SK-N-SH treated with all-trans-retinoic acid at 6 μM for 48 hours (cell line): ENCODE measurements at regions not wholly inside any gene's neighbourhood (a gene's known extent, or its start where the extent isn't known, plus 50 kb on each side); places are given as distances from the start of the nearest gene placed in this dataset.

Source experiments
- ATAC-seq: fragments of 200-7000 bp; cut with Tn5 transposase; 3 replicates; pipeline ENCODE4 v1.9.1; 2020; ENCODE audit warnings: mild to moderate bottlenecking, moderate library complexity
- ARNTL ChIP-seq: fragments of 450-650 bp; formaldehyde crosslinking; IDR thresholded peaks from 2 replicates; pipeline ENCODE4 v1.5.0; 2020; ENCODE audit warnings: low read depth, mild to moderate bottlenecking, moderate library complexity, borderline replicate concordance
- BACH2 ChIP-seq: fragments of 250-450 bp; sonication (Bioruptor Pico); IDR thresholded peaks from 2 replicates; pipeline ENCODE4 v1.9.0; 2021; ENCODE audit warnings: mild to moderate bottlenecking, borderline replicate concordance
- CSDC2 ChIP-seq: fragments of 250-450 bp; sonication (Bioruptor Pico); IDR thresholded peaks from 2 replicates; pipeline ENCODE4 v1.5.0; 2020; ENCODE audit warnings: mild to moderate bottlenecking, moderate library complexity
- ESRRG ChIP-seq: fragments of 250-450 bp; sonication (Bioruptor Pico); IDR thresholded peaks from 2 replicates; pipeline ENCODE4 v1.6.1; 2021; ENCODE audit warnings: mild to moderate bottlenecking
- GLIS3 ChIP-seq: fragments of 250-450 bp; sonication (Bioruptor Pico); IDR thresholded peaks from 2 replicates; pipeline ENCODE4 v1.5.0; 2020; ENCODE audit warnings: mild to moderate bottlenecking, moderate library complexity
- ISL1 ChIP-seq: fragments of 250-450 bp; sonication (Bioruptor Pico); IDR thresholded peaks from 2 replicates; pipeline ENCODE4 v2.1.2; 2022; ENCODE audit warnings: mild to moderate bottlenecking, moderate library complexity
- OSR1 ChIP-seq: fragments of 250-450 bp; sonication (Bioruptor Pico); IDR thresholded peaks from 2 replicates; pipeline ENCODE4 v1.8.0; 2022; ENCODE audit warnings: moderate library complexity, mild to moderate bottlenecking, inconsistent platforms
- RARB ChIP-seq: fragments of 250-450 bp; sonication (Bioruptor Pico); IDR thresholded peaks from 2 replicates; pipeline ENCODE4 v1.8.0; 2021; ENCODE audit warnings: mild to moderate bottlenecking, moderate library complexity
- SNAI2 ChIP-seq: fragments of 250-450 bp; sonication (Bioruptor Pico); IDR thresholded peaks from 2 replicates; pipeline ENCODE4 v1.5.0; 2020; ENCODE audit warnings: mild to moderate bottlenecking, moderate library complexity
- ZFP3 ChIP-seq: fragments of 250-450 bp; sonication (Bioruptor Pico); IDR thresholded peaks from 2 replicates; pipeline ENCODE4 v1.5.0; 2020; ENCODE audit warnings: mild to moderate bottlenecking, moderate library complexity
- ZFP30 ChIP-seq: fragments of 450-650 bp; formaldehyde crosslinking; IDR thresholded peaks from 2 replicates; pipeline ENCODE4 v1.5.0; 2022; ENCODE audit warnings: mild to moderate bottlenecking, moderate library complexity
- ZNF565 ChIP-seq: fragments of 450-650 bp; formaldehyde crosslinking; conservative IDR thresholded peaks from 2 replicates; pipeline ENCODE4 v1.5.0; 2020; ENCODE audit warnings: low read depth, mild to moderate bottlenecking, moderate library complexity
- ZNF70 ChIP-seq: fragments of 450-650 bp; formaldehyde crosslinking; IDR thresholded peaks from 2 replicates; pipeline ENCODE4 v1.5.0; 2020; ENCODE audit warnings: mild to moderate bottlenecking, moderate library complexity
- ZNF8 ChIP-seq: fragments of 450-650 bp; formaldehyde crosslinking; IDR thresholded peaks from 2 replicates; pipeline ENCODE4 v1.5.0; 2020; ENCODE audit warnings: mild to moderate bottlenecking, moderate library complexity
- TF ChIP-seq, protein P1 (sequence below): fragments of 250-450 bp; sonication (Bioruptor Pico); IDR thresholded peaks from 2 replicates; pipeline ENCODE4 v1.5.1; 2020; ENCODE audit warnings: low read depth, mild to moderate bottlenecking, moderate library complexity
- TF ChIP-seq, protein P2 (sequence below): fragments of 250-450 bp; sonication (Bioruptor Pico); IDR thresholded peaks from 2 replicates; pipeline ENCODE4 v1.5.1; 2021; ENCODE audit warnings: mild to moderate bottlenecking, moderate library complexity
- TF ChIP-seq, protein P3 (sequence below): fragments of 250-450 bp; sonication (Bioruptor Pico); IDR thresholded peaks from 2 replicates; pipeline ENCODE4 v1.8.0; 2021; ENCODE audit warnings: low read depth, mild to moderate bottlenecking, moderate library complexity, borderline replicate concordance
- TF ChIP-seq, protein P4 (sequence below): fragments of 250-450 bp; sonication (Bioruptor Pico); IDR thresholded peaks from 2 replicates; pipeline ENCODE4 v1.5.0; 2020; ENCODE audit warnings: mild to moderate bottlenecking, moderate library complexity
- TF ChIP-seq, protein P5 (sequence below): fragments of 250-450 bp; sonication (Bioruptor Pico); IDR thresholded peaks from 2 replicates; pipeline ENCODE4 v1.8.0; 2020; ENCODE audit warnings: mild to moderate bottlenecking, moderate library complexity, borderline replicate concordance

DNA sequence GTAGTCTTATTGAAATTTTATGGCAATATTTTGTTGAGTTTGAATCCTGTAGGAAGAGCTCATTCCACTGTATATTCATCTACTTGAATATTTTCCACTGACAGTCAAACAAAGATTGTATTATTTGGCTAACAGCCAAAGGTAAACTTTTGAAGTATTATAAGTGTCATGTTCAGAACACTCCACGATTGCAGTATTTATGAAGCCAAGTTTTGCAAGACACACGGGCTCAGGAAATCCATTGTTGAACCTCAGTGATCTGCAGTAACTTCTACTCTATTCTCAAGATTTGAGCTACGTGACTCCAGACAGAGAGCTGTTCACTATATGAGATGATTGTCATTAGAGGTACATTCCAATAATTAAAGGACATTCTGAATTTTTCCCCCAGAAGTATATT, 302.7 kb upstream of the ADGRL3 start:
- no peak for TF ChIP-seq ZNF8 (CRISPR knock-in tag)
- TF ChIP-seq GLIS3 (CRISPR knock-in tag) = no peak
- TF ChIP-seq, protein P1, sequence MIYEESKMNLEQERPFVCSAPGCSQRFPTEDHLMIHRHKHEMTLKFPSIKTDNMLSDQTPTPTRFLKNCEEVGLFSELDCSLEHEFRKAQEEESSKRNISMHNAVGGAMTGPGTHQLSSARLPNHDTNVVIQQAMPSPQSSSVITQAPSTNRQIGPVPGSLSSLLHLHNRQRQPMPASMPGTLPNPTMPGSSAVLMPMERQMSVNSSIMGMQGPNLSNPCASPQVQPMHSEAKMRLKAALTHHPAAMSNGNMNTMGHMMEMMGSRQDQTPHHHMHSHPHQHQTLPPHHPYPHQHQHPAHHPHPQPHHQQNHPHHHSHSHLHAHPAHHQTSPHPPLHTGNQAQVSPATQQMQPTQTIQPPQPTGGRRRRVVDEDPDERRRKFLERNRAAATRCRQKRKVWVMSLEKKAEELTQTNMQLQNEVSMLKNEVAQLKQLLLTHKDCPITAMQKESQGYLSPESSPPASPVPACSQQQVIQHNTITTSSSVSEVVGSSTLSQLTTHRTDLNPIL = no peak
- TF ChIP-seq, protein P2, sequence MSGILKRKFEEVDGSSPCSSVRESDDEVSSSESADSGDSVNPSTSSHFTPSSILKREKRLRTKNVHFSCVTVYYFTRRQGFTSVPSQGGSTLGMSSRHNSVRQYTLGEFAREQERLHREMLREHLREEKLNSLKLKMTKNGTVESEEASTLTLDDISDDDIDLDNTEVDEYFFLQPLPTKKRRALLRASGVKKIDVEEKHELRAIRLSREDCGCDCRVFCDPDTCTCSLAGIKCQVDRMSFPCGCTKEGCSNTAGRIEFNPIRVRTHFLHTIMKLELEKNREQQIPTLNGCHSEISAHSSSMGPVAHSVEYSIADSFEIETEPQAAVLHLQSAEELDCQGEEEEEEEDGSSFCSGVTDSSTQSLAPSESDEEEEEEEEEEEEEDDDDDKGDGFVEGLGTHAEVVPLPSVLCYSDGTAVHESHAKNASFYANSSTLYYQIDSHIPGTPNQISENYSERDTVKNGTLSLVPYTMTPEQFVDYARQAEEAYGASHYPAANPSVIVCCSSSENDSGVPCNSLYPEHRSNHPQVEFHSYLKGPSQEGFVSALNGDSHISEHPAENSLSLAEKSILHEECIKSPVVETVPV (CRISPR knock-in tag) = no peak
- no peak for TF ChIP-seq RARB
- no peak for TF ChIP-seq ZFP30 (CRISPR knock-in tag)
- TF ChIP-seq, protein P3, sequence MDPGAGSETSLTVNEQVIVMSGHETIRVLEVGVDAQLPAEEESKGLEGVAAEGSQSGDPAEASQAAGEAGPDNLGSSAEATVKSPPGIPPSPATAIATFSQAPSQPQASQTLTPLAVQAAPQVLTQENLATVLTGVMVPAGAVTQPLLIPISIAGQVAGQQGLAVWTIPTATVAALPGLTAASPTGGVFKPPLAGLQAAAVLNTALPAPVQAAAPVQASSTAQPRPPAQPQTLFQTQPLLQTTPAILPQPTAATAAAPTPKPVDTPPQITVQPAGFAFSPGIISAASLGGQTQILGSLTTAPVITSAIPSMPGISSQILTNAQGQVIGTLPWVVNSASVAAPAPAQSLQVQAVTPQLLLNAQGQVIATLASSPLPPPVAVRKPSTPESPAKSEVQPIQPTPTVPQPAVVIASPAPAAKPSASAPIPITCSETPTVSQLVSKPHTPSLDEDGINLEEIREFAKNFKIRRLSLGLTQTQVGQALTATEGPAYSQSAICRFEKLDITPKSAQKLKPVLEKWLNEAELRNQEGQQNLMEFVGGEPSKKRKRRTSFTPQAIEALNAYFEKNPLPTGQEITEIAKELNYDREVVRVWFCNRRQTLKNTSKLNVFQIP = no peak
- TF ChIP-seq OSR1 = no peak
- no peak for TF ChIP-seq ZNF565 (CRISPR knock-in tag)
- no peak for TF ChIP-seq ISL1 (CRISPR knock-in tag)
- no peak for TF ChIP-seq BACH2
- TF ChIP-seq, protein P4, sequence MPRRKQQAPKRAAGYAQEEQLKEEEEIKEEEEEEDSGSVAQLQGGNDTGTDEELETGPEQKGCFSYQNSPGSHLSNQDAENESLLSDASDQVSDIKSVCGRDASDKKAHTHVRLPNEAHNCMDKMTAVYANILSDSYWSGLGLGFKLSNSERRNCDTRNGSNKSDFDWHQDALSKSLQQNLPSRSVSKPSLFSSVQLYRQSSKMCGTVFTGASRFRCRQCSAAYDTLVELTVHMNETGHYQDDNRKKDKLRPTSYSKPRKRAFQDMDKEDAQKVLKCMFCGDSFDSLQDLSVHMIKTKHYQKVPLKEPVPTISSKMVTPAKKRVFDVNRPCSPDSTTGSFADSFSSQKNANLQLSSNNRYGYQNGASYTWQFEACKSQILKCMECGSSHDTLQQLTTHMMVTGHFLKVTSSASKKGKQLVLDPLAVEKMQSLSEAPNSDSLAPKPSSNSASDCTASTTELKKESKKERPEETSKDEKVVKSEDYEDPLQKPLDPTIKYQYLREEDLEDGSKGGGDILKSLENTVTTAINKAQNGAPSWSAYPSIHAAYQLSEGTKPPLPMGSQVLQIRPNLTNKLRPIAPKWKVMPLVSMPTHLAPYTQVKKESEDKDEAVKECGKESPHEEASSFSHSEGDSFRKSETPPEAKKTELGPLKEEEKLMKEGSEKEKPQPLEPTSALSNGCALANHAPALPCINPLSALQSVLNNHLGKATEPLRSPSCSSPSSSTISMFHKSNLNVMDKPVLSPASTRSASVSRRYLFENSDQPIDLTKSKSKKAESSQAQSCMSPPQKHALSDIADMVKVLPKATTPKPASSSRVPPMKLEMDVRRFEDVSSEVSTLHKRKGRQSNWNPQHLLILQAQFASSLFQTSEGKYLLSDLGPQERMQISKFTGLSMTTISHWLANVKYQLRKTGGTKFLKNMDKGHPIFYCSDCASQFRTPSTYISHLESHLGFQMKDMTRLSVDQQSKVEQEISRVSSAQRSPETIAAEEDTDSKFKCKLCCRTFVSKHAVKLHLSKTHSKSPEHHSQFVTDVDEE (CRISPR knock-in tag) = no peak
- TF ChIP-seq SNAI2 = no peak
- no peak for TF ChIP-seq CSDC2 (CRISPR knock-in tag)
- no peak for TF ChIP-seq ZNF70
- TF ChIP-seq, protein P5, sequence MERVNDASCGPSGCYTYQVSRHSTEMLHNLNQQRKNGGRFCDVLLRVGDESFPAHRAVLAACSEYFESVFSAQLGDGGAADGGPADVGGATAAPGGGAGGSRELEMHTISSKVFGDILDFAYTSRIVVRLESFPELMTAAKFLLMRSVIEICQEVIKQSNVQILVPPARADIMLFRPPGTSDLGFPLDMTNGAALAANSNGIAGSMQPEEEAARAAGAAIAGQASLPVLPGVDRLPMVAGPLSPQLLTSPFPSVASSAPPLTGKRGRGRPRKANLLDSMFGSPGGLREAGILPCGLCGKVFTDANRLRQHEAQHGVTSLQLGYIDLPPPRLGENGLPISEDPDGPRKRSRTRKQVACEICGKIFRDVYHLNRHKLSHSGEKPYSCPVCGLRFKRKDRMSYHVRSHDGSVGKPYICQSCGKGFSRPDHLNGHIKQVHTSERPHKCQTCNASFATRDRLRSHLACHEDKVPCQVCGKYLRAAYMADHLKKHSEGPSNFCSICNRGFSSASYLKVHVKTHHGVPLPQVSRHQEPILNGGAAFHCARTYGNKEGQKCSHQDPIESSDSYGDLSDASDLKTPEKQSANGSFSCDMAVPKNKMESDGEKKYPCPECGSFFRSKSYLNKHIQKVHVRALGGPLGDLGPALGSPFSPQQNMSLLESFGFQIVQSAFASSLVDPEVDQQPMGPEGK (CRISPR knock-in tag) = no peak
- TF ChIP-seq, all 23 proteins: peak for 0
- ATAC-seq = no peak

DNA sequence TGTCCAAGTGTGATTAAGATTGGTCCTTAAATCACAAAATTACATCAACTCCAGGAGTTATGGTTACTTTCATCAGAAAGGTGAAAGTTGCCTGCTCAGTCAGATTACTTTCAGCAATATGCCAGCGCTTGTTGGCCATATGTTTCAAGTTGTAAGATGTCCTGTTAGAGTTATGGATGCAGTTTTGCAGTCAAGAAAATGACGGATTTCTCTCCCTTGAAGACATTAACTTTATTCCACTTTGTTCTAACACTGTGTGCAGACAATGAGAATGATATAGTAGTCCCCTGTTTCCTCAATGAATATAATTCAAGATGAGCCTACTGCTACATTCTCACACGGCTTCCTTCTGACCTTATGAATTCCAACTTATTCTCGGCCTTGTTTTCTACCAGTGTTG, 295.0 kb upstream of the ADGRL3 start:
- TF ChIP-seq SNAI2 (no peak), ARNTL (CRISPR knock-in tag) (no peak), ESRRG (CRISPR knock-in tag) (no peak), GLIS3 (CRISPR knock-in tag) (no peak), CSDC2 (CRISPR knock-in tag) (no peak), ZNF70 (no peak), ZNF8 (CRISPR knock-in tag) (no peak), ZFP3 (CRISPR knock-in tag) (no peak)
- TF ChIP-seq, protein P4 (CRISPR knock-in tag) = no peak
- TF ChIP-seq, protein P1 = no peak
- TF ChIP-seq, protein P3 = no peak
- no peak for ATAC-seq
